HCT116 (cell line): ENCODE measurements at regions not wholly inside any gene's neighbourhood (a gene's known extent, or its start where the extent isn't known, plus 50 kb on each side); places are given as distances from the start of the nearest gene placed in this dataset.

Source experiments
- ATAC-seq: fragments of 200-7000 bp; cut with Tn5 transposase; 2 replicates; pipeline ENCODE4 v1.9.1; 2020; ENCODE audit warnings: mild to moderate bottlenecking, moderate library complexity
- BruUV-seq: library from RNA; stranded (reverse); fragments of 400-500 nt; replicated peaks from 2 replicates; lab custom pipeline; 2021; lab: Mats Ljungman, UMichigan
- CTCF ChIA-PET: fragments of 300-600 bp; sonication (Branson Sonifier 250); formaldehyde crosslinking; loops from one replicate; lab custom pipeline; 2021; ENCODE audit warnings: antibody characterized with exemption; lab: Charles Lee
- POLR2A ChIA-PET: fragments of 300-600, 350-600 bp; sonication (Branson Sonifier 250); formaldehyde crosslinking; loops from one replicate; lab custom pipeline; 2021; ENCODE audit warnings: antibody characterized with exemption; lab: Charles Lee
- RAD21 ChIA-PET, 2 experiments: fragments of 300-600 bp; sonication (Branson Sonifier 250); formaldehyde crosslinking; loops; one replicate each; lab custom pipeline; 2023; ENCODE audit warnings: low total read pairs in 2 of 2; ENCODE audit not compliant: uncharacterized antibody in 2 of 2, unreplicated experiment in 2 of 2, low non-redundant PET in 1 of 2; lab: Charles Lee
- DNase-seq: peaks from one replicate; pipeline ENCODE4 v3.0.0-alpha.2; 2010; ENCODE audit warnings: low read depth, low spot score
- H2AFZ ChIP-seq: fragments of 200-600 bp; shearing (Covaris generic), sonication (generic); 2 replicates; pipeline ENCODE4 v1.6.1; 2017; ENCODE audit warnings: low read depth, mixed run types, mixed read lengths, antibody characterized with exemption, low read length; ENCODE audit not compliant: poor library complexity, severe bottlenecking
- H3K27ac ChIP-seq: 2 replicates; pipeline ENCODE4 v1.5.1; 2012; ENCODE audit warnings: low read depth, low read length
- H3K27me3 ChIP-seq: fragments of 200-600 bp; sonication (generic); 2 replicates; pipeline ENCODE4 v1.6.1; 2016; ENCODE audit warnings: mixed run types, low read length, mixed read lengths; ENCODE audit not compliant: insufficient read depth
- H3K36me3 ChIP-seq, 2 experiments: fragments of 200-500 bp in 1 of 2; fragments of 200-600 bp in 1 of 2; sonication (Bioruptor generic) in 1 of 2; sonication (generic) in 1 of 2; 2 replicates each; pipeline versions ENCODE4 v1.5.1 to v1.6.1; 2014 to 2016; ENCODE audit warnings: low read length in 2 of 2, inconsistent platforms in 1 of 2, mixed read lengths in 1 of 2, mixed run types in 1 of 2; ENCODE audit not compliant: insufficient read depth in 2 of 2, control insufficient read depth in 1 of 2
- H3K4me1 ChIP-seq, 2 experiments: fragments of 200-600 bp in 1 of 2; sonication (generic) in 1 of 2; 2 replicates each; pipeline versions ENCODE4 v1.5.1 to v1.6.1; 2012 to 2017; ENCODE audit warnings: low read length in 2 of 2, inconsistent platforms in 1 of 2, mild to moderate bottlenecking in 1 of 2, mixed read lengths in 1 of 2, mixed run types in 1 of 2, moderate library complexity in 1 of 2; ENCODE audit not compliant: insufficient read depth in 2 of 2, control insufficient read depth in 1 of 2
- H3K4me2 ChIP-seq: fragments of 200-600 bp; sonication (generic); 2 replicates; pipeline ENCODE4 v1.6.1; 2017; ENCODE audit warnings: mixed run types, low read length, mixed read lengths
- H3K4me3 ChIP-seq, 2 experiments: fragments of 200-600 bp in 1 of 2; sonication (generic) in 1 of 2; replicated peaks in 1 of 2; 2 replicates each; pipeline ENCODE4 v1.5.1; 2011 to 2016; ENCODE audit warnings: low read length in 2 of 2, control low read depth in 1 of 2, low read depth in 1 of 2, mild to moderate bottlenecking in 1 of 2, mixed read lengths in 1 of 2, mixed run types in 1 of 2
- H3K79me2 ChIP-seq: fragments of 200-600 bp; sonication (generic); 2 replicates; pipeline ENCODE4 v1.6.1; 2017; ENCODE audit warnings: mild to moderate bottlenecking, mixed run types, low read length, moderate library complexity, mixed read lengths; ENCODE audit not compliant: insufficient read depth
- H3K9ac ChIP-seq: fragments of 200-600 bp; sonication (generic); 2 replicates; pipeline ENCODE4 v1.6.1; 2016; ENCODE audit warnings: low read length, mixed read lengths
- H3K9me2 ChIP-seq: fragments of 200-600 bp; sonication (generic), shearing (Covaris generic); 2 replicates; pipeline ENCODE4 v1.6.1; 2017; ENCODE audit warnings: mixed run types, mild to moderate bottlenecking, moderate library complexity; ENCODE audit not compliant: insufficient read depth
- H3K9me3 ChIP-seq, 2 experiments: fragments of 200-500 bp in 1 of 2; fragments of 200-600 bp in 1 of 2; sonication (Bioruptor generic) in 1 of 2; sonication (generic) in 1 of 2; 2 replicates each; pipeline ENCODE4 v1.6.1; 2014 to 2017; ENCODE audit warnings: low read length in 2 of 2, mixed read lengths in 2 of 2, inconsistent platforms in 1 of 2, low read depth in 1 of 2, mild to moderate bottlenecking in 1 of 2, mixed run types in 1 of 2, moderate library complexity in 1 of 2; ENCODE audit not compliant: control insufficient read depth in 1 of 2, insufficient read depth in 1 of 2
- H4K20me1 ChIP-seq: fragments of 200-600 bp; sonication (generic), shearing (Covaris generic); 2 replicates; pipeline ENCODE4 v1.6.1; 2017; ENCODE audit warnings: mixed run types, mild to moderate bottlenecking, moderate library complexity; ENCODE audit not compliant: insufficient read depth
- ATF3 ChIP-seq: IDR thresholded peaks from 2 replicates; pipeline ENCODE4 v1.6.1; 2012
- CBX3 ChIP-seq: IDR thresholded peaks from 2 replicates; pipeline ENCODE4 v1.6.1; 2012; ENCODE audit warnings: low read depth
- CEBPB ChIP-seq: IDR thresholded peaks from 2 replicates; pipeline ENCODE4 v1.6.1; 2012; ENCODE audit warnings: low read depth
- EGR1 ChIP-seq: IDR thresholded peaks from 2 replicates; pipeline ENCODE4 v1.6.1; 2012; ENCODE audit warnings: low read depth
- ELF1 ChIP-seq: IDR thresholded peaks from 2 replicates; pipeline ENCODE4 v1.6.1; 2012; ENCODE audit warnings: low read depth, borderline replicate concordance
- EZH2 ChIP-seq: fragments of 200-600 bp; sonication (generic); IDR thresholded peaks from 2 replicates; pipeline ENCODE4 v1.6.1; 2017; ENCODE audit warnings: antibody characterized with exemption, mixed run types
- EZH2phosphoT487 ChIP-seq: fragments of 200-600 bp; IDR thresholded peaks from 2 replicates; pipeline ENCODE4 v1.6.1; 2018; ENCODE audit warnings: antibody characterized with exemption, borderline replicate concordance
- FOSL1 ChIP-seq: IDR thresholded peaks from 2 replicates; pipeline ENCODE4 v1.6.1; 2012; ENCODE audit warnings: low read depth
- JUND ChIP-seq: IDR thresholded peaks from 2 replicates; pipeline ENCODE4 v1.6.1; 2012
- POLR2A ChIP-seq: IDR thresholded peaks from 2 replicates; pipeline ENCODE4 v1.7.0; 2011; ENCODE audit warnings: borderline replicate concordance; ENCODE audit not compliant: insufficient read depth, insufficient read length; ENCODE audit errors: extremely low read depth
- POLR2AphosphoS5 ChIP-seq: IDR thresholded peaks from 2 replicates; pipeline ENCODE4 v1.6.1; 2011; ENCODE audit warnings: mild to moderate bottlenecking, low read depth, low read length, moderate library complexity
- RAD21 ChIP-seq: IDR thresholded peaks from 2 replicates; pipeline ENCODE4 v1.6.1; 2012; ENCODE audit warnings: low read depth, mild to moderate bottlenecking
- SP1 ChIP-seq: IDR thresholded peaks from 2 replicates; pipeline ENCODE4 v1.6.1; 2012; ENCODE audit warnings: low read depth
- YY1 ChIP-seq: IDR thresholded peaks from 2 replicates; pipeline ENCODE4 v1.6.1; 2011; ENCODE audit warnings: low read length, low read depth, moderate library complexity, mild to moderate bottlenecking; ENCODE audit not compliant: insufficient replicate concordance; ENCODE audit errors: extremely low read depth
- ZFX ChIP-seq: fragments of 450-650 bp; IDR thresholded peaks from 2 replicates; pipeline ENCODE4 v1.6.1; 2017
- ZNF274 ChIP-seq: fragments of 200-500 bp; sonication (Bioruptor generic); IDR thresholded peaks from 2 replicates; pipeline ENCODE4 v1.6.1; 2014; ENCODE audit warnings: mild to moderate bottlenecking, low read depth, low read length, inconsistent platforms
- intact Hi-C: fragments of 100-400 bp; cut with micrococcal nuclease; formaldehyde crosslinking; loops from 2 replicates; pipeline ENCODE4 v1.10.0; 2022
- TF ChIP-seq, protein P1 (sequence below): IDR thresholded peaks from 2 replicates; pipeline ENCODE4 v1.6.1; 2012; ENCODE audit warnings: low read depth
- TF ChIP-seq, protein P2 (sequence below): IDR thresholded peaks from 2 replicates; pipeline ENCODE4 v1.6.1; 2011; ENCODE audit warnings: mild to moderate bottlenecking, low read length, moderate library complexity; ENCODE audit not compliant: insufficient replicate concordance; ENCODE audit errors: extremely low read depth
- TF ChIP-seq, protein P3 (sequence below): IDR thresholded peaks from 2 replicates; pipeline ENCODE4 v1.6.1; 2012

DNA sequence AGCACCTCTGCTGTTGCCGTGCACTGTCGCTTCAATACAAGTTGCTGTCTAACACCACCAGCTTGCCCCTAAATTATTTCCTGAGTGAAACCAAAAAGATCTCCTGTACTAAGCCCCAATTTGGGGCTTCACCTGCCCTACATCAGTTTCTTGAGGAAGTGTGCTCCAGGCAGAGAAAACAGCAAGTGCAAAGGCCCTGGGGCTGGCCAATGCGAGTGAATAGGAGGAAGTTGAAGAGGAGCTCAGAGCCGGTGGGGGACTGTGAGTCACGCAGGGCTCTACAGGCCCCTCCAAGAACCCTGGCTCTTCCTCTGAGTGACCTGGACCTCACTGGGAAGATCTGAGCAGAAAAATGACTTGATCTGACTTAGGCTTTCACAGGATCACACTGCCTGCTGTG lies 117.2 kb downstream of the IPO8 start:
- no peak overlapping the region for H2AFZ ChIP-seq
- H3K9me2 ChIP-seq, result no peaks in the 10 kb centered on the region
- H3K27ac ChIP-seq, result no peak overlapping the region
- no TSS peak for BruUV-seq
- POLR2A ChIA-PET, result no interaction called here
- RAD21 ChIA-PET, result no interaction called here
- intact Hi-C loops, result no loop called here
- TF ChIP-seq YY1 (no peak), ZNF274 (no peak), RAD21 (no peak), POLR2AphosphoS5 (no peak), SP1 (no peak), ZFX (no peak), EGR1 (no peak), ATF3 (no peak), FOSL1 (no peak), POLR2A (no peak), CBX3 (no peak), ELF1 (no peak), EZH2 (no peak), EZH2phosphoT487 (no peak), CEBPB (no peak), JUND (no peak)
- TF ChIP-seq, protein P1, sequence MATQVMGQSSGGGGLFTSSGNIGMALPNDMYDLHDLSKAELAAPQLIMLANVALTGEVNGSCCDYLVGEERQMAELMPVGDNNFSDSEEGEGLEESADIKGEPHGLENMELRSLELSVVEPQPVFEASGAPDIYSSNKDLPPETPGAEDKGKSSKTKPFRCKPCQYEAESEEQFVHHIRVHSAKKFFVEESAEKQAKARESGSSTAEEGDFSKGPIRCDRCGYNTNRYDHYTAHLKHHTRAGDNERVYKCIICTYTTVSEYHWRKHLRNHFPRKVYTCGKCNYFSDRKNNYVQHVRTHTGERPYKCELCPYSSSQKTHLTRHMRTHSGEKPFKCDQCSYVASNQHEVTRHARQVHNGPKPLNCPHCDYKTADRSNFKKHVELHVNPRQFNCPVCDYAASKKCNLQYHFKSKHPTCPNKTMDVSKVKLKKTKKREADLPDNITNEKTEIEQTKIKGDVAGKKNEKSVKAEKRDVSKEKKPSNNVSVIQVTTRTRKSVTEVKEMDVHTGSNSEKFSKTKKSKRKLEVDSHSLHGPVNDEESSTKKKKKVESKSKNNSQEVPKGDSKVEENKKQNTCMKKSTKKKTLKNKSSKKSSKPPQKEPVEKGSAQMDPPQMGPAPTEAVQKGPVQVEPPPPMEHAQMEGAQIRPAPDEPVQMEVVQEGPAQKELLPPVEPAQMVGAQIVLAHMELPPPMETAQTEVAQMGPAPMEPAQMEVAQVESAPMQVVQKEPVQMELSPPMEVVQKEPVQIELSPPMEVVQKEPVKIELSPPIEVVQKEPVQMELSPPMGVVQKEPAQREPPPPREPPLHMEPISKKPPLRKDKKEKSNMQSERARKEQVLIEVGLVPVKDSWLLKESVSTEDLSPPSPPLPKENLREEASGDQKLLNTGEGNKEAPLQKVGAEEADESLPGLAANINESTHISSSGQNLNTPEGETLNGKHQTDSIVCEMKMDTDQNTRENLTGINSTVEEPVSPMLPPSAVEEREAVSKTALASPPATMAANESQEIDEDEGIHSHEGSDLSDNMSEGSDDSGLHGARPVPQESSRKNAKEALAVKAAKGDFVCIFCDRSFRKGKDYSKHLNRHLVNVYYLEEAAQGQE, result no peak
- TF ChIP-seq, protein P2, sequence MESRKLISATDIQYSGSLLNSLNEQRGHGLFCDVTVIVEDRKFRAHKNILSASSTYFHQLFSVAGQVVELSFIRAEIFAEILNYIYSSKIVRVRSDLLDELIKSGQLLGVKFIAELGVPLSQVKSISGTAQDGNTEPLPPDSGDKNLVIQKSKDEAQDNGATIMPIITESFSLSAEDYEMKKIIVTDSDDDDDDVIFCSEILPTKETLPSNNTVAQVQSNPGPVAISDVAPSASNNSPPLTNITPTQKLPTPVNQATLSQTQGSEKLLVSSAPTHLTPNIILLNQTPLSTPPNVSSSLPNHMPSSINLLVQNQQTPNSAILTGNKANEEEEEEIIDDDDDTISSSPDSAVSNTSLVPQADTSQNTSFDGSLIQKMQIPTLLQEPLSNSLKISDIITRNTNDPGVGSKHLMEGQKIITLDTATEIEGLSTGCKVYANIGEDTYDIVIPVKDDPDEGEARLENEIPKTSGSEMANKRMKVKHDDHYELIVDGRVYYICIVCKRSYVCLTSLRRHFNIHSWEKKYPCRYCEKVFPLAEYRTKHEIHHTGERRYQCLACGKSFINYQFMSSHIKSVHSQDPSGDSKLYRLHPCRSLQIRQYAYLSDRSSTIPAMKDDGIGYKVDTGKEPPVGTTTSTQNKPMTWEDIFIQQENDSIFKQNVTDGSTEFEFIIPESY, result no peak
- TF ChIP-seq, protein P3, sequence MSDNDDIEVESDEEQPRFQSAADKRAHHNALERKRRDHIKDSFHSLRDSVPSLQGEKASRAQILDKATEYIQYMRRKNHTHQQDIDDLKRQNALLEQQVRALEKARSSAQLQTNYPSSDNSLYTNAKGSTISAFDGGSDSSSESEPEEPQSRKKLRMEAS, result no peak
- no peak overlapping the region for H3K9ac ChIP-seq
- H3K36me3 ChIP-seq, result no peaks in the 10 kb centered on the region
- H3K27me3 ChIP-seq, result no peaks in the 10 kb centered on the region
- no peak overlapping the region for H3K4me3 ChIP-seq
- no peaks in the 10 kb centered on the region for H3K4me1 ChIP-seq
- no peak overlapping the region for H3K4me2 ChIP-seq
- H3K79me2 ChIP-seq, result no peaks in the 10 kb centered on the region
- CTCF ChIA-PET, result no interaction called here
- no peaks in the 10 kb centered on the region for H3K9me3 ChIP-seq
- DNase-seq (no peak), ATAC-seq (no peak)
- no peaks in the 10 kb centered on the region for H4K20me1 ChIP-seq
